HS-27A (cell line): ENCODE measurements at regions not wholly inside any gene's neighbourhood (a gene's known extent, or its start where the extent isn't known, plus 50 kb on each side); places are given as distances from the start of the nearest gene placed in this dataset.
"Not testable (repeated sequence)": the region's sequence is repeated elsewhere in the genome, so short reads cannot be mapped to it uniquely, and the experiment has no call there.

Experiments
- DNase-seq: peaks from one replicate; pipeline ENCODE4 v3.0.0-alpha.2; 2012; ENCODE audit warnings: low read depth, missing footprints

DNA sequence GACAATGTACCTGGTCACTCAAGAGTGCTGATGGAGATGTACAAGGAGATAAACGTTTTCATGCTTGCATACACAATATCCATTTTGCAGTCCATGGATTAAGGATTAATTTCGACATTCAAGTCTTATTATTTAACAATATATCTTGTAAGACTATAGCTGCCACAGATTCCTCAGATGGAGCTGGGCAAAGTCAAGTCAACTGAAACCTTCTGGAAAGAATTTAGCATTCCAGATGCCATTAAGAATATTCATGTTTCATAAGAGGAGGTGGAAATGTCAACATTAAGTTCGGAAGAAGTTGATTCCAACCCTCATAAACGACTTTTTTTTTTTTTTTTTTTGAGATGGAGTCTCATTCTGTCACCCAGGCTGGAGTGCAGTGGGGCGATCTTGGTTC is 126.0 kb downstream of the SHANK2 start:
- not testable (repeated sequence) for DNase-seq

DNA sequence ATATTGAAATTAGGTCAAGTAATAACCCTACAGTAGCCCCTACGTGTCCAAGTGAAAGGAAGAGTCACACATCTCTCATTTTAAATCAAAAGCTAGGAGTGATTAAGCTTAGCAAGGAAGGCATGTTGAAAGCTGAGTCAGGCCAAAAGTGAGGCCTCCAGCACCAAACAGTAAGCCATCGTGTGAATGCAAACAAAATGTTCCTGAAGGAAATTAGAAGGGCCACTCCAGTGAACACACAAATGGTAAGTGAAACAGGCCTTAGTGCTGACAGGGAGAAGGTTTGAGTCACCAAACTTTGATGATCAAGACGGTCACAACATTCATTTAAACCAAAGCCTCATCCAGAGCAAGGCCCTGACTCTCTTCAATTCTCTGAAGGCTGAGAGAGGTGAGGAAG is 127.2 kb downstream of the SHANK2 start:
- DNase-seq: no peak

DNA sequence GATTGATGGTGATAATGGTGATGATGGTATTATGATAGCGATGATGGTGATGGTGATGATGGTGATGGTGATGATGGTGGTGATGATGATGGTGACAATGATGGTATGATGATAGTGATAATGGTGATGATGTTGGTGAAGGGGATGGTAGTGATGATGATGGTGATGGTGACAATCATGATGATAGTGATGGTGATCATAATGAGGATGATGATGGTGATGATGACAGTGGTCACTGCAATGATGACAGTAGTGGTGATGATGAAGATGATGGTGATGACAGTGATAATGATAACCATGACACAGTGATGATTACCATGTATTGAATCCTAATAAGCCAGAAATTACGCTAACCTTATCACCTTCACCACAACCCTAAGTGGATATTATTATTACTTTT is 128.2 kb downstream of the SHANK2 start:
- no peak for DNase-seq

DNA sequence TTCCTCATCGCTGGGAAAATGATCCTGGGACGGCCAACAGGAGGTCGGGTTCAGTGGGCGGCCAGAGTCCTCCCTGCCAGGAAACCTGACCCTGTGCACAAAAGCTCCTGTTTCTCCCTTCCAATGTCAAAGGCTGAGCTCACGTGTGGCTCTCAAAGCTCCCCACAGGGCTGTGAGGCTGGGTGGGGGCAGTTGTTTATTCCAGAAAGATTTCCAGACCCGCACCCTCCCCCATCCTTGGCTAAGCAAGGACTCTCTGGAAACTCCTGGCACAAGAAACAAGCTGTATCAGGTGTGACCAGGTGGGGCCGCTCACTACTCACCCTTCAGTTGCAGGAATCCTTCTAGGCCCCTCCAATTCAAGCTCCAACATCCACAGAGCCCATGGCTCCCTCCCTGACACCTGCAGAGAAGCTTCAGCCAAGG is 131.9 kb downstream of the SHANK2 start:
- no peak for DNase-seq

DNA sequence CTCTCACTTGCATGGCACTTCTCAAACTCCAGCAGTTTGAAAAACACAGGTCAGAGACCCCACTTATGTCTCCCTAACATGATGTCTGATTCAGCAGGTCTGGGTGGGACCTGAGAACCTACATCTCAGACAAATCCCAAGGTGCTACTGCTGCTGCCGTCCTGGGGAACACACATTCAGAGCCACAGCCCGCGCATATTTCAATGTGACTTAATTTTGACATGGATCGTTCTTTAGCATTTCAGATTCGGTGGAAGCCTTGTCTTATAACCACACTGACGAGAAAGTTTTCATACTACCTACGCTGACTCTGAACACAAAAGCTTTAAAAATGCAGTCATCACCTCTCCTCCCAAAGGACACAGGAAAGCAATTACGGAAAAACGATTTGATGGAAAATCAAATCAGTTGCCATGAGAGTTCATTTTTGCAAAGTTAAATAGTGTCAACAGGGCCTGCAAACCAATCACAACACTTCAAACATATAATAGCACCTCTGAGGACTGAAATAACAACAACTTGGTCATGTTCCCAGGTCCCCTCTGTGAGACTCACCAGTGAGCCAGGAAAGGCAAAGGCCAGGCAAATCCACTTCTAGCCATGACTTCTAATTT is 132.6 kb downstream of the SHANK2 start:
- no peak for DNase-seq

DNA sequence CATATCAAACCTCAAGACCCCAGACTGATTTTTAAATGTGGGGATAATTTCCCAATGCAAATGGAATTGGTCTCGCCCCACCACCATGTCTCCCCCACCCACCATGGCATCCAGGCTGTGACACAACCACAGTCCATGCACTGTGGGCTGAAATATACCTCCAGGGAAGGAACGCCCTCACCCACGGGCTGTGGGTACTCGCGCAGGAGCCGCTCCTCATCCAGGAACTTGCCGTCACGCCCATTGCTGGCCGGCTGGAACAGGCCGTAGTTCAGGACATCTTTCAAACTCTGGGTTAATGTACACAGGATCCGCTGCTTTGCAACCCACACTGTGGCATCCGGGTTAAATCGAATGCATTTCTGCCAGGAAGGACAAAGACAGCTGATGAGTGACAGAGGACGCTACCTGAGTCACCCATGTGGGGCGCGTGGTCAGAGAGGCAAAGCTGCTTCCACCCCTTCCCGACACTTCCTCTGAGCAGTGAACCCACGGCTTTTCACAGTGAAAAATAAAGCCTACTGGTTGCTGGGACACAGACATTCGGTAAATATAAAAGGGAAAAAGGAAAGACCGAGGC is 133.6 kb downstream of the SHANK2 start:
- no peak for DNase-seq

DNA sequence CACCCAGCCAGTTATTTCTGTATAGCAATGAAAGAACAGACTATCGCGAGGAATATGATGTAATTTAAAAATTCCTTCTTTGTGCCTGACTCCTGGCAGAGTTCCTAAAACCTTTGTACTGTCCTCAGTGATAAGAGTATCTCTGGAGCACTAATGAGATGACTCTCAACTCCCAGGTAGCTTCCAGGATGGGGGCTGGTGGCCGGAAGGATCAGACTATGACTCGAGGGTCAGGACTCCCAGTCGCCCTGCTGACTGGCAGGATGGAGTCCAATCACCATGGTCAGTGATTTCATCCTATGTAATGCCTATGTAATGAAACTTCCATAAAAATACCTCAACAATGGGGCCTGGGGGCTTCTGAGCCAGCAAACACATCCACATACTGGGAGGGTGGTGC is 135.1 kb downstream of the SHANK2 start:
- DNase-seq: no peak

DNA sequence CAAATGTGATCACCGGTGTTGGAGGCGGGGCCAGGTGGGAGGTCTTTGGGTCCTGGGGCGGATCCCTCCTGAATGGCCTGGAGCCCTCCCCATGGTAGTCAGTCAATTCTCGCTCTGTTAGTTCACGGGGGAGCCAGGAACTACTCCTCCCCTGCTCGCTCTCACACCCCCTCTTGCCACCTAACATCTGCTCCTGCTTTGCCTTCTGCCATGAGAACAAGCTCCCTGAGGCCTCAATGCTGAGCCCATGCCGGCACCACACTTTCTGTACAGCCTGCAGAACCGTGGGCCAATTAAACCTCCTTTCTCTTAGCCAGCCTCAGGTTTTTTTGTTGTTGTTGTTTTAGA is 135.7 kb downstream of the SHANK2 start:
- no peak for DNase-seq

DNA sequence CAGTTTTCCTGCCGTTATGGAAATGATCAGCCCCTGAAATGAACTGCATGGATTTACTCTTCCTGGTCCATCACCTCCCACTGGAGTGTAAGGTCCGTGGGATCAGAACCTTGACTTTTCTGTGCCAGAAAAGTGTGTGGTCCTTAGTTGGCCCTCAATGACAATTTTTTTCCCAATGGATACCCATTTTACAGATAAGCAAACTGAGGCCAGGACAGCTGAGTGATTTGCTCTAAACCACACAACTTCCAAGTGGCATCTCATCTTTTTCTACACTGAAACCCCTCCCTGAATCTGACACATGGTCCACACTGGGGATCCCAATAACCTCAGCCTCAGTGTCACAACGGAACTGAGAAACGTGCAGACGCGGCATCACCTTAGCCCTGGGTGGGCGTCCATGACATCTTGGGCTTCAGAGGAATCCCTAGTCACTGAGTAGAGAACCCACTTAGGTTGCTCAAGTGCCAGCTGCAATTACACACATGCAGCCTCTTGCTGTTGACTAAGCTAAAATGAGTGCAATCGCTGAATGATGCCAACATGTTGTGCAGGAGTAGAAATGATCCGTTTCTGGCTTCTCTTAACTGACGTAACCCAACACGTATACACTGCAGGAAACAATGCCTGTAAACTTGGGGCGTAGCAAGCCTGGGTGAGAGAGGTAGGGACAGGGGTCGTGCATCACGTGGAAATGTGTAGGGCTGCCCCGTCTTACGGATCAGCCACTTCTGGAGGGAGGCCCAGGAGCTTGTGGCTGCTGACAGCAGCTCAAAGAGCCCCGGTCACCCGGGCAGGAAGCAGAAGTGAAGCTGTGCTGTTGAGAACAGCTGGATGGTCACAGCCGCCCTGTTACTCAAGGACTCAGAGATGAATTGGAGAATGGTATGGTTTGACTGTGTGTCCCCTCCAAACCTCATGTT is 136.3 kb downstream of the SHANK2 start:
- no peak for DNase-seq

DNA sequence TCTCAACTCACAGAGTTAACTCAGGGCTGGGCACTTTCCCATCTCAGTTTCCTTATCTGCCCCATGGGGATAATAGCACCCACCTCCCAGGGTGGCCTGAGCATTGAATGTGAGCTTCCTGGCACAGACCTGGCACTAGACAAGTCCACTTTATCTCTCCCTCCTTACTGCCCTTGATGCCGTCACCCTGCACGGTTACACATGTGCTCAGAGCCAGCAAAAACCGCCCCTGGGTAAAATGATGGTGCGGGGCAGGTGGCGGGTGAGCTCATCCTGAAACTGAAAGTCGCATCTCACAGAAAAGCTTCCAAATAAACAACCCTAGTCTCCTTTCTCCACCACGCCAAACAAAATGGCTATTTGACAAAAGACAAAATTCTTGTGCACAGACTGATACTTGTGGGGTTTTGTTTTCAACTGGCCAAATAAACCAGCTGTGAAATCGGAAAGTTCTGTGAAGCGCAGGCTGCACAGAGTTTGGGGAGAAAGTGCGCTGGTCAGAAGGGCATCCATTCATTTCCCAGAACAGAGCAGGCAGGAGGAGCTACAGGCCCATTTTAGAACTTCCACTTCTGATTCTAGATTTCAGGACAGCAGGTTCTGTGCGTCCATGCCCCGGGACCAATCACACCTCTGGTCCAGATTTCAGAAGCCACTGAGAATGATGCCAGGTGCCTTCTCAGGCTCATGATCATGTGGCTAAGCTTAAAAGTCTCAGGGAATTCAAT is 138.1 kb downstream of the SHANK2 start:
- no peak for DNase-seq

DNA sequence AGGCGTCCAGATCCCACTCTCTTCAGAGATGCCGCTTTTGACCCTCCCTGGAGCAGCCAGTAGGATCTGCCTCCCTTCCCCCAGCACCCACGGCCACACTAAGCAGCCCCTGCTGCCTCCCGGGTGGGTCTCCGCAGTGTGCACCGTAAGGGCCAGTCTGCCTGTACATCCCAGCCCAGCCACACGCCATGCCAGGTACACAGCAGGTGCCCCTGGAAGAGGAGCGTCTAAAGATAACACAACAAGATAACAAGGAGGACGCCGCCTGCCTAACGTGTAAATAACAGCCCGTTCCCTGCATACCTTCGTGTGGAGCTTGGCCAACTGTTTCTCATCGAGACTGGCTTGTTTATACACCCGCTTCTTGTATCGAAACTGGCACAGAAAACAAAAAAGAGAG is 139.4 kb downstream of the SHANK2 start:
- DNase-seq: no peak

DNA sequence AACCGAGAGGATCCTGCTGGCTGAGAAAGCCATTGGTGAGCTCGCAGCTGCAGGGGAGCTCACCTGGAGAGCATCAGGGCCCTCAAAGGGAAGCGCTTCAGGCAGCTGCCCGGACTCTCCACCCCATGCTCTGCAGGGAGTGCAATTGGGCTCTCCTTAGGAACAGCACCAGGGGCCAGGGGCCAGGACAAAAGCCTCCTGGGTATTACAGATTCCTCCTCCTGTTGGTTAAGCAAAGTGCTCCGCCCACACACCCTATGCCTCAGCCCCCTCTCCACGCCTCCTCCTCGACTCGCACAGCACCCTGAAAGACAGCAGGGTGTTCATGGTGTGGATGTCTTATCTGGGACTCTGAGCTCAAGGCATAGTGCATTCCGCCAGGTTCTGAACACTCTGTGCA is 139.9 kb downstream of the SHANK2 start:
- DNase-seq: no peak

DNA sequence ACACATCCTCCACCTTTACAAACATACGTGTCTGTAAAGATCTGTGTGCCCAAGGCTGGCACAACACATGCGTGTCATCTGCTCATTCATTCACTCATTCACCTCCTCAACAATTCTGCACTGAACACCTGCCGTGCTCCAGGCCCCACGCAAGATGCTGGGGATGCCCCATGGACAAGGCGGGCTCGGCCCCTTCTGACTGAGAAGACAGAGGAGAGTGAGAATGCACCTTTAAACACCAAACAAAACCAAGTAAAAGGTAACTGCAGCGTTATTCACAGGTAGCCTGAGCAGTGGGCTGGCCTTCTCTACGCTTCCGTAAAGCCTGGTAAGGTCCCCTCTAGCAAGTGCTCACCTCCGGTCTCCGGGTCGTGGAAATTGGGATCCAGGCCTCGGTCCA is 142.8 kb downstream of the SHANK2 start:
- no peak for DNase-seq

DNA sequence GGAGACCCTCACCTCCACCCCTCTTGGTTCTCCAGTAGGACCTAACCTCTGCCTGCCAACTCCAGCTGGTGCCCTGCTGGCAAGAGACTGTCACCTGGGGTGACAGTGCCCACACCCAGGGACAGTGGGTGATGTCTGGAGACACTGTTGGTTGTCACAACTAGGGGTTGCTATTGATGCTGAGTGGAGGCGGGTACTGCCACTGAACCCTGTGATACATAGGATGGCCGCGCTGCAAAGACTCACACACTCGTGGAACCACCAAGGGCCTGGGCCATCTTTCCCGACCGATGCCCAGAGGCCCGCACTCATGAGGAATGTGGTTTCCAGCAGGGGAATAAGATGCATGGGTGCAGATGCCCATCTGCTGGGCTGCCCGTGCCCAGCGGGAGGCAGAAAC is 143.2 kb downstream of the SHANK2 start:
- DNase-seq: no peak

DNA sequence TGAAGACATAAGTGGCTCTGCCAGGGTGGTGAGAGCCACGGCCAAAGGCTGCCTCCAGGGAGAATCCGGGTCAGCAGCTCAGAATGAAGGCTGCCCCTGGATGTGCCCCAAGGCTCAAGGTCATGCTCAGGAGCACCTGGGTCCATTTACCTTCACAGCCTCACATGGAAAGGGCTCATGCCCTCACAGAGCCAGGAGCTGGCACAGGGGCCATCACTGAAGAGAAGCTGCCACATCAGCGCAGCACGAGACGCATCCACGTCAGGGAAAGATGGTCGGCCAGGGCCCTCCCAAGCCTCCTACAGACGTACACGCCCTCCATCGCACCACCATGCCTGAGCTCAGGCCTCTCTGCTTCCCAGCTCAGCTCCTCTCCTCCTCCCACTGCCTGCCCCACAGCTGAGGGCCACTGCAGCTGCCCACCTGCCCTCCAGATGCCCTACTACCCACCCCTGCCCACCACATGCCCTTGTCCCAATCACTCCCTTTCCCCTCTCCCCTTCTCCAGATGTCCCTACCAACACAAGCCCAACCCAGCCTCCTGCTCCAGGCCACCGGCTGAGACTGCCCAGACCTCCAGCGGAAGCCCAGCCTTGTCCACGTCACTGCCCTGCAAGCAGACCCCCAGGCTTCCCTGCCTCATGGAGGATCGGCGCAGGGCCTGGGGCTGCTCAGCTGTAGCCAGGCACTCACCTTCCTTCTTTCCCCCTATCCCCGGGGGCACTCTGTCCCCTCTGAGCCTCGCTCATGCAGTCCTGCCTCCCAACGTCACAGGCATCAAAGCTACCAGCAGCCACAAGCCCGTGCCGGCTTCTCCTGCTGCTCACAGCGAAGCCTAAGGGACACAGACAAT is 144.1 kb downstream of the SHANK2 start:
- no peak for DNase-seq

DNA sequence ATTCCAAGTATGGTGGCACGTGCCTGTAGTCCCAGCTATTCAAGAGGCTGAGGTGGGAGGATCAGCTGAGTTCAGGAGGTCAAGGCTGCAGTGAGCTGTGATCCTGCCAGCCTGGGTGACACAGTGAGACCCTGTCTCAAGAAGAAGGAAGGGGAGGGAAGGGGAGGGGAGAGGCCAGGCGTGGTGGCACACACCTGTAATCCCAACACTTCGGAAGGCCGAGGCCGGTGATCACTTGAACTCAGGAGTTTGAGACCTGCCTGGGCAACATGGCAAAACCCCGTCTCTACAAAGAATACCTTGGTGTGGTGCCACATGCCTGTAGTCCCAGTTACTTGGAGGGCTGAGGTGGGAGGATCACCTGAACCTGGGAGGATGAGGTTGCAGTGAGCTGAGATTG is 145.7 kb downstream of the SHANK2 start:
- no peak for DNase-seq

DNA sequence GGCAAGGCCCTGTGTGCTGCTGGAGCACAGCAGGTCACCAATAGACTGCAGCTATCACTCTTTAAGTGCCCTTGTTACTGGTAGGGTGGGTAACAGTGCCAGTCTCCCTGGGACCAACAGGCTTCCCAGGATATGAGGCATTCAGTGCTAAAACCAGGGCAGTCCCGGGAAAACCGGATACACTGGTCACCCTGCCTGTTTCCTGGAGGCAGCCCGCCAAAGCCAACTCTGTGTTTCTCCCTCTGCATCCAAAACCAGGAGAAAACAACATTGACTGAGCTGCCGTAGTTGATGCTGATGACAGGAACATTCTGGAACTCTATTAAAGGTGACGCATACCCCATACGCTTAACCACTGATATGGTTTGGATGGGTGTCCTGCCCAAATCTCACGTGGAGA is 149.1 kb downstream of the SHANK2 start:
- DNase-seq: peak; percentile 23

DNA sequence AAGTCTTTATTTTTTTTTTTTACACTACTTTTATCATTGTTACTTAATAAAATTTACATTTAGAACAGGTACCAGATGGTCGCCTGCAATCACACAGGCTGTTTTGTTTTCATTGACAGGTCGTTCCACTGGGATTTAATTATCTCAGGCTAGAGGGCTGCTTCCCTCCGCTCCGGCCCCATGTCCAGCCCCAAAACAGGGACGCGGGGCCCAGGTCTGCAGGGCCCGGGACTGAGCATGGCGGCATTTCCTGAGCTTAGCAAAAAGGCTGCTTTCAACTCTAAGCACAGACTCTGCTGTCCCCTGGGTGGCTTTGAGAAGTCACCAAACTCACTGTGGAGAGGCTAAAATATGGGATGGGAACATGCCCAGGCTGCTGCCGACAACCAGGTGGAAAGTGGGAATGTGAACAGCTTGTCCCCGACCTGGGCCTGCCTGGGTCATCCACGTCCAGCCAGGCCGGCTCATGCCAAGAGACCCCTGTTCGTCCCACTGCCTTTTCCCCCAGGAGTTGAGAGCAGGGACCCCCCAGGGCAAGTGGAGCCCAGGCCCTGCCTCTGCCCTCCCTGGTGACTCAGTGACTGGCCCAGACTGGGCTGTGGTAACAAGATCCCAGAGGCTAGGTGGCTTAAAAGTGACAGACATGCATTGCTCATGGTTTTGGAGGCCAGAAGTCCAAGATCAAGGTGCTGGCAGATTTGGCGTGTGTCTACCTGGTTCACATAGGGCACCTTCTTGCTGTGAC is 150.0 kb downstream of the SHANK2 start:
- DNase-seq: no peak

DNA sequence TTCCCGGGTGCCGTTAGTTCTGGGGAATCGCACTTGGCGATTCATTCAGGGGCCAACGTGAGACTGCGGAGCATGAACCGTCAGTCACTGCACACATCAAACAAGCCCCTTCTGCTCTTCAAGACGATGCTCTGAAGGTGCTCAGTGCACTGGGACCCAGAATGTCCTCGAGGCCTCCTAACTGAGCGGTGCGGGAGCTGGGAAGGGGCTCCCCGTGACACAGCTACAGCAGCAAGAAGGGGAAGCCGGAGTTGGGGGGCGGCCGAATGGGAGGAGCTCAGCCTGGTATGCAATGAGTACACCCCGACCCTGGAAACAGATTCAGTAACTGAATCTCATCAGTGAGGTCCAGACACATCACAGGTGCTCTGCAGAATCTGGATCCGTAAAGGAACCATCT is 150.8 kb downstream of the SHANK2 start:
- DNase-seq: no peak

DNA sequence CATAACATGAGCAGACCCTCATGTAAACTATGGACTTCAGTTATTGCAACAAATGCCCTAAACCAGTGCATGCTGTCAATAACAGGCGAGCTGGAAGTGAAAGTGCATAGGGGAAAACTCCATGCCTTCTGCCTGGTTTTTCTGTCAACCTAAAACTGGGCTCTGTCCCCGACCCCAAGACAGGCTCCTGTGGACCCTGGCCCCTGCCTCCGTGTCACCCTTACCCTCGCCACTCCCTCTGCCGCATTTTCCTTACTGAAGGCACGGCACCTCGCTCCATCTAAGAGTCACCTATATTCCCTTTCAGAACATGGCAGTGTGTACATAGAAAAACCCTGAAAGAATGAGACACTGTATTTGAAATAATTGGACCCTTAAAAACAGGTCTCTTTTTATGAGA is 151.3 kb downstream of the SHANK2 start:
- DNase-seq: no peak

DNA sequence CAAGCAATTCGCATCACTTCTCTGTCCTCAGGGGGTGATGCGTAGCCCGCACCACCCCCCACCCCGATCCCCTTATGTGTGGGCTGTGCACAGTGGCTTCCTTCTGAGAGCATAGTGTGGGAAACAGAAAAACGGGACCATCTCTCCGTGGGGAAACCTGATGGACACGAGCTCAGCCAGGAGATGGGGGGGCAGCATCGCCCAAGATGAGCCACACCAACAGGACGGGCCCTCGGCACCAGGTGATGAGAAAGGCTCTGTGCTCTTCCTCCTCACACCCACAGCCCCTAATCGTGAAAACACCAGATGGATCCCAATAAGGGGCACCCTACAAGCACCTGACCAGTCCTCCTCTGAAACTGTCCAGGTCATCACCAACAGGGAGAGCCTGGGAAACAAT is 153.6 kb downstream of the SHANK2 start:
- DNase-seq: no peak
